Lower leg skin (tissue), 4 donors: ENCODE measurements at regions not wholly inside any gene's neighbourhood (a gene's known extent, or its start where the extent isn't known, plus 50 kb on each side); places are given as distances from the start of the nearest gene placed in this dataset.

Experiments used
- DNase-seq, 2 donors: peaks; one replicate each; pipeline ENCODE4 v3.0.0-alpha.2; 2019; ENCODE audit warnings: low spot score in 2 of 2
- H3K4me3 ChIP-seq: fragments of 200-600 bp; sonication (generic); 2 replicates; pipeline ENCODE4 v1.5.1; 2017; ENCODE audit warnings: mild to moderate bottlenecking, low read depth; ENCODE audit not compliant: poor library complexity, severe bottlenecking
- POLR2A ChIP-seq, 2 donors: fragments of 450-650 bp; IDR thresholded peaks; one replicate each; pipeline ENCODE4 v1.6.1; 2016 to 2017; ENCODE audit warnings: antibody characterized with exemption in 2 of 2, mild to moderate bottlenecking in 1 of 2, moderate library complexity in 1 of 2
- WGBS, 2 donors: methylation state at CpG; one replicate each; pipeline ENCODE4 v1.1.5; 2018; 5-methylcytosine and 5-hydroxymethylcytosine counted together
- intact Hi-C: fragments of 100-400 bp; cut with DNase I; formaldehyde crosslinking; loops from one replicate; pipeline ENCODE4 v1.15.0; 2023; ENCODE audit warnings: low total_unique reads
- TF ChIP-seq, protein P1 (sequence below), 3 donors: fragments of 450-650 bp; IDR thresholded peaks; one replicate each; pipeline ENCODE4 v1.5.1; 2016; ENCODE audit warnings: antibody characterized with exemption in 3 of 3, mild to moderate bottlenecking in 3 of 3, moderate library complexity in 2 of 3

DNA sequence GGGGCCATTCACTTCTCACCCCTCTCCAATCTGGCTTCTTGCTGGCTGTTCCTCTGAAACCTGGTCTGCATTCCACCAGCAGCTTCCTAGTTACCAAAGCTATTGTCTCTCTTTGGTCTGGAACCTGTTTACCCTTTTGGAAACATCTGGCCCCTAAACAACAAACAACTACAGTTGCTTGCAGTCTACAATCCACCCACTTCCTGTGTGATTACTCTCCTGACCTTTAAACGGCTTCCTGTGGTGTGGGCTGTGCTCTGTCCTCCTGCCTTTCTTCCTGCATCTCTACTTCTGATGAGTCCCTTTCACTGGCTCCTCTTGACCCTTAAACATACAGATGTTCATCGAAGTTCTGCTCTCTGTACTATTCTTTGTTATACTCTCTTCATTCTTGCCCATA lies 303.8 kb downstream of the TDRD15 start:
- H3K4me3 ChIP-seq = no peak overlapping the region
- WGBS, 2 donors = 50 to 76% methylated on average over 2 of the region's 2 CpGs
- TF ChIP-seq, protein P1, sequence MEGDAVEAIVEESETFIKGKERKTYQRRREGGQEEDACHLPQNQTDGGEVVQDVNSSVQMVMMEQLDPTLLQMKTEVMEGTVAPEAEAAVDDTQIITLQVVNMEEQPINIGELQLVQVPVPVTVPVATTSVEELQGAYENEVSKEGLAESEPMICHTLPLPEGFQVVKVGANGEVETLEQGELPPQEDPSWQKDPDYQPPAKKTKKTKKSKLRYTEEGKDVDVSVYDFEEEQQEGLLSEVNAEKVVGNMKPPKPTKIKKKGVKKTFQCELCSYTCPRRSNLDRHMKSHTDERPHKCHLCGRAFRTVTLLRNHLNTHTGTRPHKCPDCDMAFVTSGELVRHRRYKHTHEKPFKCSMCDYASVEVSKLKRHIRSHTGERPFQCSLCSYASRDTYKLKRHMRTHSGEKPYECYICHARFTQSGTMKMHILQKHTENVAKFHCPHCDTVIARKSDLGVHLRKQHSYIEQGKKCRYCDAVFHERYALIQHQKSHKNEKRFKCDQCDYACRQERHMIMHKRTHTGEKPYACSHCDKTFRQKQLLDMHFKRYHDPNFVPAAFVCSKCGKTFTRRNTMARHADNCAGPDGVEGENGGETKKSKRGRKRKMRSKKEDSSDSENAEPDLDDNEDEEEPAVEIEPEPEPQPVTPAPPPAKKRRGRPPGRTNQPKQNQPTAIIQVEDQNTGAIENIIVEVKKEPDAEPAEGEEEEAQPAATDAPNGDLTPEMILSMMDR (IDR thresholded peaks at IDR 0.05) = no peak
- no peak for TF ChIP-seq POLR2A (IDR thresholded peaks at IDR 0.05)
- intact Hi-C loops = no loop called here
- DNase-seq = no peak

DNA sequence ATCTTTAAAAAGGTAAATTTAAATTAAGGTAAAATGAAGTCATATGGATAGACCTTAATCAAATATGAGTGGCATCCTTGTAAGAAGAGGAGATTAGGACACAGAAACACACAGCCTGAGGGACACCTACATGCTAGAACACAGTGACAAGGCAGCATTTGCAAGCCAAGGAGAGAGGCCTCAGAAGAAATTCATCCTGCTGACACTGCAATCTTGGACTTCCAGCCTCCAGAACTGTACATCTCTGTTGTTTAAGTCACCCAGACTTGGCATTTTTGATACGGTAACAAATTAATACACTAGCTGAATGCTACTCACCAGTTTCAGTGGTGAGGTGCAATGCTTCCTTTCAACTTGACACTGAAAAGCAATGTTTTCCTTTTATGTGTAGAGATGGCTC lies 305.0 kb downstream of the TDRD15 start:
- 93 to 97% methylated on average over 1 of the region's 1 CpG for WGBS, 2 donors
- no peak for DNase-seq
- no peak overlapping the region for H3K4me3 ChIP-seq
- TF ChIP-seq, protein P1 (IDR thresholded peaks at IDR 0.05) = no peak
- TF ChIP-seq POLR2A (IDR thresholded peaks at IDR 0.05) = no peak
- intact Hi-C loops = no loop called here

DNA sequence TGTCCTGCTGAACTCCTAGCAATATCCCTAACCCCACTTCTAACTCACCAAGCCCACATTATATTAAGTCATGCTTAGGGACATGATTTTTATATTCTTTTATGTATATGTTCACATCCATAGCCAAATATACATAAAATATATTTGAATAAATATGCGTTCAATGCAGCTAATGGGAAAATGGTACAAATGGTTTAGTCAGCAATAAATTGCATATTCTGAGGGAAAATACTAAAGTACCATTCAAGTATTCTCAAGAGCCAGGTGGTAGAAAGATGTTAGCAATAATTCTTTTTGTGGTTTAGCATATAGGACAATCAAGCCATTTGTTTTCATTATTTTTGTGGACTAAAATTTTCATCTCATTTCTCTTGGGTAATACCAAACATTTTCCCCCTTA lies 306.0 kb downstream of the TDRD15 start:
- TF ChIP-seq, protein P1 (IDR thresholded peaks at IDR 0.05) = no peak
- TF ChIP-seq POLR2A (IDR thresholded peaks at IDR 0.05) = no peak
- intact Hi-C loops = no loop called here
- WGBS, 2 donors = 68 to 80% methylated on average over 1 of the region's 1 CpG
- no peak overlapping the region for H3K4me3 ChIP-seq
- DNase-seq = no peak

DNA sequence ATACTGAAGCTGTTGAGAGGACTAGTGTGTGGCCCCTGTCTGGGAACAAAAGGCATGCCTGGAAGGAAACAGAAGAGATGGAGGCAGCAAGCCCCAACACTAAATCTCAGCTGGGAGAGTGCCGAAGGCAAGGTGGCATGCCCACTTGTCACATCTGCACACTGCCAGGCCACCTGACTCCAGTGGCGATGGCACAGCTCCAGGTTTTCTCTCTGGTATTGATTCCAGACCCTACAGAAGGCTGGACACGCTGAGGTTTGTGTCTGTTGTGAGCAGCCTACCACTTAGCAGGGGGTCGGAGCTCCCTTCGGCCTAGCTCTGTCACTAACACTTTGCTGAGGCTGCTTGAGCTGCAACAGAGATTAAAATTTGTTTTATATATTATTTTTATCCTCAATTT lies 307.3 kb downstream of the TDRD15 start:
- DNase-seq = no peak
- 81 to 88% methylated on average over 5 of the region's 5 CpGs for WGBS, 2 donors
- TF ChIP-seq POLR2A (IDR thresholded peaks at IDR 0.05) = no peak
- TF ChIP-seq, protein P1 (IDR thresholded peaks at IDR 0.05) = no peak
- intact Hi-C loops = no loop called here
- H3K4me3 ChIP-seq = no peak overlapping the region

DNA sequence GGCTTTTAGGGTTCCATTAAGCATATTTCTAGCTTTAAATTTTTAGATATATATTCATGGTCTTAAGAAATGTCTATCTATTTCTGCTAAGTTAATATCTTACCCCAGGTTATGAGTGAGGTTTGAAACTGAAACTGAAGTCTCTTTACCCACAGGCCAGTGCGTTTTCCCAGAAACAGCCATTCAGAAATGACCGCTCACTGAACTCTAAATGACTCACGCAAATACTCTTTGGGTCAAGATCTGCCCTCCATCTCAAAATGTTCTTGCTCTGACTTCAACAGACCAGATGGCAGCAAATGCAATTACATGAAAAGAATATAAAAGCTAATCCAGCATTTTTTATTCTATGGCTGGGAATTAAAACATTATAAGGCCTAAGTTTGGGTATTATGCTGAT lies 315.2 kb downstream of the TDRD15 start:
- 86 to 92% methylated on average over 3 of the region's 3 CpGs for WGBS, 2 donors
- intact Hi-C loops = no loop called here
- H3K4me3 ChIP-seq = no peak overlapping the region
- TF ChIP-seq POLR2A (IDR thresholded peaks at IDR 0.05) = no peak
- TF ChIP-seq, protein P1 (IDR thresholded peaks at IDR 0.05) = no peak
- no peak for DNase-seq

DNA sequence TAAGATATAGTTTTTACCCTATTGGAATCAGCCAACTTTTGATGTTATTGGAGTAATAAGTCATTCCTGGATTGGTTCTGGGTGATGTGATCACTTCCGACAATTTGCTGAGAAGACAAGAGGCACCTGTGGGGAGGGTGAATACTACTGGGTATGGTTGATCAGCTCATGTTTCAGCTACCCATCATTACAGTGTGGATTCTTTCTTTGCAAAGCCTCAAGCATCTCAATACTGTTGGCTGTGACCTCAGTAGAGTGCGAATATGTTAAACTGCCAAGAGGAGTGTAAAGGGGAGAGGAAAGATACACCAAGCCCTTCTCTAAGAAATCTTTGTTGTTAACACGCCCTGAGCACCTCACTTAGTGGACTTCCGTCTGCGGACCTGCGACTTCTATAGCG lies 317.7 kb downstream of the TDRD15 start:
- 95 to 96% methylated on average over 7 of the region's 7 CpGs for WGBS, 2 donors
- intact Hi-C loops = no loop called here
- no peak overlapping the region for H3K4me3 ChIP-seq
- TF ChIP-seq POLR2A (IDR thresholded peaks at IDR 0.05) = no peak
- TF ChIP-seq, protein P1 (IDR thresholded peaks at IDR 0.05) = no peak
- no peak for DNase-seq
